NCI-H526 (cell line): ENCODE measurements at regions not wholly inside any gene's neighbourhood (a gene's known extent, or its start where the extent isn't known, plus 50 kb on each side); places are given as distances from the start of the nearest gene placed in this dataset.

Experiments used
- DNase-seq, 2 experiments: peaks; one replicate each; lab custom pipeline; 2025; lab: John Stamatoyannopoulos, UW

DNA sequence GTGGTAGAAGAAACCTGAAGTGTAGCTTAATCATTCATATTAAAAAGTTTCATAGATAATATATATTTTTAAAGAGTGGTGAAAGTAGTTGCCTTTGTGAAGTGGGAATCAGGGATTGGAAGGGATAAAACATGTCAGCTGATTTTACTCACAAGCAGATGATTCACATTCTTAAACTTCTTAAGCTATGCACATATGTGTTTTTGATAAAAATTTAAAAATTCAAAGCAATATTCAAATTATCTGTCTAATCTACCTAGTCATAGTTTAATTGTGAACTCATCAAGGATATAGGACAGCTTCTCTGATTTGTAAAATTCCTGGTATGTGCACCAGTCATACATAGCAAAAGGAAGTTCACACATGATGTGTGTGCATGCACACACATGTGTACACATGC is 520.6 kb upstream of the PITX2 start:
- no peak for DNase-seq

DNA sequence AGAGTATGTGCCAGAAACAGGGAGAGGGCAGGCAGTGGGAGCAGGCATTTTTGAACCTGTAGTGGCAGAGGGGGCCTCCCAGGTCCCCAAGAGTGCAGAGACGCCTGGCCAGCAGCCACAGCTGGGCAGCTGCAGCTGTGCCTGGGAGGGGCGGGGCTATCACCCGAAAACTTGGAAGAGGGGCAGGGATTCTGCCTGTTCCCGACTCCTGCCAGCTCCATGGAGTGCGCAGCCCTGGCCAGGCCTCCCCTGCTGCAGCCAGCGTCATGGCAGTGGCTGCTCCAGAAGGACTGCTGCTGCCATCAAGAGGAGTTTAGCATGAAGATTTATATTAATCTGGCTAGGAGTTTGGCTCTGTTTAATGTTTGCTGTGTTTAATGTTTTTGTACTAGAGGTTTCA is 532.1 kb upstream of the PITX2 start:
- no peak for DNase-seq

DNA sequence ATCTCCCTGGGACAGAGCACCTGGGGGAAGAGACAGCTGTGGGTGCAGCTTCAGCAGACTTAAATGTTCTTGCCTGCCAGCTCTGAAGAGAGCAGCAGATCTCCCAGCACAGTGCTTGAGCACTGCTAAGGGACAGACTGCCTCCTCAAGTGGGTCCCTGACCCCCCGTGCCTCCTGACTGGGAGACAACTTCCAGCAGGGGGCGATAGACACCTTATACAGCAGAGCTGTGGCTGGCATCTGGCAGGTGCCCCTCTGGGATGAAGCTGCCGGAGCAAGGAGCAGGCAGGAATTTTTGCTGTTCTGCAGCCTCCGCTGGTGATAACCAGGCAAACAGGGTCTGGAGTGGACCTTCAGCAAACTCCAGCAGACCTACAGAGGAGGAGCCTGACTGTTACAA is 541.7 kb upstream of the PITX2 start:
- DNase-seq = peak; percentile 5 to 53

DNA sequence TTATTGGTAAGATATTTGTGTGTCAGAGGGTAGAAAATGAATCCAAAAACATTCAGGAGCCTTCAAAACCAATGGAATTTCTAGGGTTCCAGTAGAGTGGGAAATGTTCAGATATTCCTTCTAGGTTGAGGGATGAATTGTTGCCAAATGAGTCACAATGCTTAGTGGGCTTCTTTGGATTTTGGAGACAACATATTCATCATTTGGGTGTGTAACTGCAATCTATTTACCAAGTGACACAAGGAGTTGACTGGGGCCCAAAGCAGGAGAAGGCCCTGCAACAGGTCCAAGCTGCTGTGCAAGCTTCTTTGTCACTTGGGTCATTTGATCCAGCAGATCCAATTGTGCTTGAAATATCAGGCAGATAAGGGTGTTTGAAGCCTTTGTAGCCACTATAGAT is 551.5 kb upstream of the PITX2 start:
- no peak for DNase-seq

DNA sequence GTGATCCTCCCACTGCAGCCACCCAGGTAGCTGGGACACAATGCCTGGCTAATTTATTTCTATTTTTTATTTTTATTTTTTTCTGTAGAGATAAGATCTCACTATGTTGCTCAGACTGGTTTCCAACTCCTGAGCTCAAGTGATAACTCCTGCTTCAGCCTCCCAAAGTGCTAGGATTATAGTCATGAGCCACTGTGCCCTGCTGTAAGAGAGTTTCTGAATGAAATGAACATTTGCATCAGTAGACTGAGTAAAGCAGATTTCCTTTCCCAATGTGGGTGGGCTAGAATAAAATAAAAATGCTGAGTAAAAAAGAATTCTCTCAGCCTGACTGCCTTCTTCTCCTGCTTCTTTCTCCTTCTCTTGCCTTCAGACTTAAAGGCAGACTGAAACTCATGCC is 555.4 kb upstream of the PITX2 start:
- no peak for DNase-seq

DNA sequence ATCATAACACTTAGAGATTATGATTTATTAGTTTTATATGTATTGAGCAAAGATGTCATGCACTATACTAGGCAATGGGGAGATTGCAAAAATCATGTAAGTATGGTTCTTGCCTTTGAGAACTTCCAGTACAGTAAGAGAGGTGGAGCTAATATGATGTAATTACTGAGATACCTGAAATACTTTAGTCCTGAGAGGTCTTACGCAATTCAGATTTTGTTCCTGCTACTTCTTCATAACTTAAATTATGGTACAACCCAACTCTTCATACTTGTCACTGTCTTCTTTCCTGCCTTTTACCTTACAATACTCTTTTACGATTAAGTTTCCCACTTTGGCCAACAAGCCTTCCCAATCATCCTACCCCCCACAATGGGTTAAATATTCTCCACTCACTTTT is 564.2 kb upstream of the PITX2 start:
- DNase-seq = no peak

DNA sequence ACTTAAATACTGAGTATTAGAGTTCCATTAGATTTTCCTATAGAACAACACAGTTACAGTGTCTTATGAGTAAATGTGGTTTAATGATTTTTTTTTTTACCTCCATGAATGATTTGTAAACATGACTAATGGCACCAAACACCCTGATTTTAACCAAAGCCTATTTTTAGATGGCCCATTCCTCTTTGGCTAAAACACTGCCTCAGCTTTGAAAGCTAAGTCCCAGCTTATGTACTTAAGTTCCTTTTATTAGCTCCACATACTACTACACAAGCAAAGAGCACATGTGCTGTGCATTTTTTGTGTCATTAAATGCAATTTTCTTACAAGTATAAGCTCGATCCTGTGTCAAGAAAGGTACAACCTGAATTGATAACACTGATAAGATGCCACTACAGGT is 575.6 kb upstream of the PITX2 start:
- DNase-seq = no peak

DNA sequence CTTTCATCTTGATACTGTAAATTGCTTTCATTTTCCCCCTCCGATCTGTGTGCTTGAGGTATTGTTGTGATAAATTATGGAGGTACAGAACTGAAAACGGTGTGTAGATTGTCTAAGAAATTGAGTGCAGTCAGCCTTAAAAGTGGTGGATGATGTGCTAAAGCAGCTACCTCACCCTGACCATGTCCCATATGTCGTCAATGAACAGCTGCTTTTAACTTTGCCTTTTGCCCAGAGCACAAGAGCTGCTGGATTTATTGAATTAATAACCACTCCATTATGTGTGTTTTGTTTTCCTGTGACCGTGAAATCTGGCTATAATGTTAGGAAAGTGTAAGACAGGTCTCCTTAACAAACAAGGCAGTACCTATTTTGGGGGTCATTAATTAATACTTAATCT is 581.9 kb upstream of the PITX2 start:
- no peak for DNase-seq

DNA sequence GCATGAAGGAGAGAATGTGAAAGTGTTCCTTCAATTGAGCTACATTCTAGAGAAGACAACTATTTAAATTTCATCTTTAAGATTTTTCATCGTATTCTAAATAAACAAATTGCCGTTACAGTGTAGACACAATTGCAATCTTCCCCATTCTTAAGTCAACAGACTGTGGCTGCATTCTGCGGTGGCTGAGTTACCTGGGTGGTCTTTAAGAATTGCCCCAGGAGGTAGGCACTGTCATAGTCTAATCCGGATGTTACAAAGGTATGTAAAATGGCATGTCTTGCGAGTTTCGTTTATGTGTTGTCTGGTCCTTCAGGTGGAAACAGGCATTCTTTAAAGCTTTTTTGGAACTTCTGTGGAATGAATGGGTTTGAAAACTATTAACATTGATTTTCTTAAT is 586.1 kb upstream of the PITX2 start:
- DNase-seq = no peak

DNA sequence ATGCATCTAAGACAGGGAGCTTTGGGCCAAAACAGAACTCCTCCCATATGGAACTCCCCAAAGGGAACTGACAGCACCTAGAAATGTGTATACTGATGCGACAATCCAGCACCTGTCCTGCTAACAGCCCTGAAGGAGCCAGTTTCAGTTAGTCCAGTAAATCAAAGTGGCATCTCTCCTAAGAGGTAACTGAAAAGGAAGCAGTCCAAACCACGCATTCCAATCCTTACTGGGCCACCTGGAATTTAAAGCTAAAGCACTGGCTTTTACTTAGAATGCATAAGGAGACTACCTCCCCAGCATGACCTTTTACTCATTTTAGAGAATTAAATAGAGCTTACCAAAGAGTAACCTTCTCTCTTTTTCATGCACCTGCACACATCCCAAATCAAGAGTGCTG is 586.8 kb upstream of the PITX2 start:
- DNase-seq = no peak

DNA sequence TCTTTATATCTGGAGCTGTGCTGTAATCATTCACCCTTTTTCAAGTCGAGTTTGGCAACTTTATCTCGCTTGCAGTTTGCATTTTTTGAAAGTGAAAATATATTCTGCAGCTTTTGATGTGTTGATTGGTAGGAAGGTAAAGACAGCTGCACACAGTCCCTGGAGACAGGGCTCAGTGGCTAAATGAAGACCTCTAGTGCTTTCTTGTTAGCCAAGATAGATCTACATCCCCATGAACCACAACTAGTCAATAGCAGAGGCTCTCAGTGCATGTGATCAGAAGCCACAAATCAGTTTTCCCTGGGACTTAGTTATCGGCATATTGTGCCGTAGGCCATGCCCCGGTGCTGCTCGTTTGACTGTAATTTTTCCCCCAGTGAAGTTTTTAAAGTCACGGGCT is 587.7 kb upstream of the PITX2 start:
- no peak for DNase-seq

DNA sequence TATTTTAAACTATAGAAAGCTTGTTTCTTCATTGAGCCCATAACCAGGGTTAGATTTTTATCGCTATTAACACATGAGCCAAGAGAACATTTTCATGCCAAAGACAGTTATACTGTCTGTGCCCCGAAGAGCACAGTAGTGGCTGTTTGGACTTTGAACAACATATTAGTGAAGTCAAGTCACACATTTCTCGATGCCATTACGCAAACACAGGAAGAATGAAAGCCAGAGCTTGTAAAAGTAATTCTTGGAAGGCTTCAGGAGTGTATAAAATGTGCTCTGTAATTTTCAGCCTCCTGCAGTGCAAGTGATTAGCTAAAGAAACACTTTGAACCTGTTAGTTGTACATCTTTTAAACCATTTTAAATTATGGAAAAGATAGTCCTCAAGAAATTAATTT is 590.7 kb upstream of the PITX2 start:
- DNase-seq = no peak

DNA sequence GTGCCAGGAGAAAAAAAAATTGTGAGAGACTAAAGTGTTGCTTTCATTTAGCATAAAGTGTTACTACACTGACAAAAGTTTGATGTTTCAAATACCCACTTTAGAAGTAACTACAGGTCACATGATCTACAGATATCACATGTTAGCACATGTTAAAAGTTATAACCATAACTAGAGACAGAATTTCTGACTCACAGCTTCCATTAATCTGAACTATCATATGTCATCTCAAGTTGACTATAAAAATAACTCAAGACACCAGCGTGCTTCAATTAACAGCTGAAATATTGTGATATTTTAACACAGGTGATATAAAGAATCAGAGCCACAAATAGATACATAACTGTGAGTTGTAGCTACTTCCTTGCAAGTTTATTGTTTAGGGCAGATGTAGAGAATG is 591.5 kb upstream of the PITX2 start:
- no peak for DNase-seq

DNA sequence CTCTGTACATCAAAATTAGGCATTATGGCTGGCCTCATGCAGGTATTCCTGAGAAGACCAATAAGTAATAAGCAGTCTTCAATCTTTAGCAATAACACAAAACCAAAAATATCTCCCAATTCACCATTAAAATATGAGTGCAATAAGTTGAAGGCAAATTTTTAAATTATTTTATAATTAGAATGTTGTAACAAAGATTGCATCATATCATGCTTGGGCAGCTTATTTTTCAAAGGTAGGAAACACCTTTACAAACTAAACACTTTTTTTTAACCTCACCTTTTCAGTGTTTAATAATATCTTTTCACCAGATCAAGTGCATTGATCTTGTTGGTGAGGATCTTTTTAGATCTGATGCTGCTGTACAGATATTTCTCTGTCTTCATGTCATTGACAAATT is 592.9 kb upstream of the PITX2 start:
- no peak for DNase-seq

DNA sequence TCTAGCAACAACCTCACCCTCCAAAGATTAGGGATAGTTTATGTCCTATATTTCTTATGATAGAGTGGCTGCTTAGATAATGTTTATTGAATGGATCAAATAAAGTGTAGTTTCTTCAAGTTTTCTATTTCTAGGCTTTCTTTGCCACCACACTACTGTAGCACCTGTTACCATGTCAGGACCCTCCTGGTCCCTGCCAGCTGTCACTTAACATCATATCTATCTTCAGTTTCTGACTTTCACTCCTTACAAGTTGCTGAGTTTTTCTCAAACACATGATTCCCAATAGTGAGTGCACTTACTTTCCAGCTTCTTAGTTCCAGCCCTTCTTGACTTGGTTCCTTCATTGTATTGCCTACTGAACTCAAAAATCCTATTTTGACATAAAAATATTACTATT is 593.9 kb upstream of the PITX2 start:
- no peak for DNase-seq

DNA sequence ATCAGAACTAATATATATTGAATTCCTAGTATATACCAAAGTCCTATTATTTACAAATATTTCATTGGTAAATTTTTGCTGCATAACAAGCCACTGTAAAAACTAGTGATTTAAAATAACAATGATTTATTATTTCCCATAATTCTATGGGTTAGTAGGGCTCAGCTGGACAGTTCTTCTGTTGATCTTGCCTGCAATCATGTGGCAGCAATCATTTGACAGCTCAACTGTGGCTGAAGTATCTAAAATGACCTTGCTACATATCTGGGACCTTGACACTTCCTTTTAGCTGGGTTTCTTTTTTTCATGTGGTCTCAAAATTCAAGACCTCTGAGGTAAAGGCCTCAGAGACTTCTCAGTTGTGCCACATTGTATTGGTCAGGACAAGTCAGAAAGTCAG is 598.5 kb upstream of the PITX2 start:
- no peak for DNase-seq

DNA sequence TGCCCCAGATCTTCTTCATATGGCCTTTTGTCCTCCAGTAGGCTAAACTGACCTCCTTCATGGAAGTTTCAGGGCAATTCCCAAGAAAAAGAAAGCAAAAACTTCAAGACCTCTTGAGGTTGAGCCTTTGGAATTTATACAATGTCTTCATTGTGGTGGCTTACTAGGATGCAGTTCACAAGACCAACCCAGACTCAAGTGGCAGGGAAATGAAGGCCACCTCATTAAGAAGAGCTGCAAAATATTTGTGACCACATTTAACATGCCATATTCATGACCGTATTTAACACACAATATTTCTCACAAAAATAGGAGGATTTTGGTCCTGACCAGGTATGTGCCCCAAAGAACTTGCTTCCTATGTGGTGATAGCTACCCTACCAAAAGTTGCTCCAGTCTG is 605.5 kb upstream of the PITX2 start:
- DNase-seq = no peak

DNA sequence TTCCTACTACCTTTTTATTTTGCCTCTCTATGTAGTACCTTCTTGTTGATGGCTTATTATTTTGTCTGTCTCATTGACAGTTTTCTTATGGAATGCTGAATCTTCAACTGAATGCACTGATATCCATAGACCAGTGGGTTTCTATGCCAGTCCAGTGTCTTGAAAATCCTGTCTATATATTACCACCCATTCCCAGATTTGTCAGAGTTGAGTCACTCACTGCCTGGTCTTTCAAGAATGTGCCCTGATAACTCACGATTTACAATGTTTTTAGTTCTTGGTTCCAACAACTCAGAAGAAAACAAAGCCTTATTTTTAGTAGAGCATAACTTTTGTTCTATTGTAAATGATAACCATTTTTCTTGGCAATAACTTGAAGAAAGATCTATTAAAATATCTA is 606.0 kb upstream of the PITX2 start:
- no peak for DNase-seq

DNA sequence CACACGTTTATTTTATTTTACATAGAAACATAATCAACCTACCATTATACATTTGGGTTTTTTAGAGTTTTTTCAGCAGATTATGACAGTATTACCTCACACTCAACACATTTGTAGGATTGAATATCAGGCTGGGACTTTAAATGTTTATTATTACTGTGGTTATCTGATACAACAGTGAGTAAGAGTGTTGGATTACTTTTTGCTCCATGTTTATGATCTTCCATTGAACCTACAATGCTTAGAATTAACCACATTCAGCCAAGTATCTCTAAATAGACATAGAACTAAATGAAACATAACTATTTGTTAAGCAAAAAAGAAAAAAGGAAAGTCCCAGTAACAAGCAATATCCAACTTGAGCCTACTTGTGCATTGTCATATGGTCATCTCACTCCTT is 607.4 kb upstream of the PITX2 start:
- no peak for DNase-seq

DNA sequence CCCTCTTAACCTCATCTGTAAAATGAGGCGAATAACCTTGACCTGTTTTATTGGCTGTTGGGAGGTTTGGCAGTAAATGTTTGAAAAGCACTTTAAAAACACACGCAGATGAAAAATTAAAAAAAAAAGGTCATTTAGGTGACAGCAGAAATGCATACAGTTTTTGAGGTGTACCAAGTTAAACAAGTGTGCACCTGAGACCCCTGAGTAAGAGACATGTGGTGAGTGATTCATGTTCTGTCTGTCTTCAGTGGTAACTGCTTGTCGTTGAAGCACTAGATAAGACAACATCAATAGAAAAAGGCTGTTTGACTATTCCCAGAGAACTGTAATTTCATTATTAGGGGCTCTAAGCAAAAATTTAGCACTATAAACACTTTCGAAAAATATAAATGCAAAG is 608.4 kb upstream of the PITX2 start:
- no peak for DNase-seq

DNA sequence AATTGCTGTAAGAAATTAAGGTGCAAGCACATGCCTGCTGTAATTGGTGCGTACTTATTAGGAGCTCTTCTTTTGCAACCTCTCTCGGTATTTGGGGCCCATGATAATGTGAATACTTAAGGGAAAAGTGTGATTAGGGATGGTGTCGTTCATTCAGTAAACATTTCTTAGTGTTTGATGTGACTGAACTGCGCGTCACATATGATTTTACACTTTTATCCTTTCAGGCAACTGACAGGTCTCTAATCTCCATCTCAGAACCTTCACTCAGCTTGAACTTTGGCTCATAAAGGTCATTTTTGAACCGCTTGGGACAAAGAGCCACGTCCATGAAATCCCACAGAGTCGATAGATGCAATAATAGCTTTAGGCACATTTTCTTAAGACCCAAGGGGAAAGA is 612.1 kb upstream of the PITX2 start:
- DNase-seq = no peak

DNA sequence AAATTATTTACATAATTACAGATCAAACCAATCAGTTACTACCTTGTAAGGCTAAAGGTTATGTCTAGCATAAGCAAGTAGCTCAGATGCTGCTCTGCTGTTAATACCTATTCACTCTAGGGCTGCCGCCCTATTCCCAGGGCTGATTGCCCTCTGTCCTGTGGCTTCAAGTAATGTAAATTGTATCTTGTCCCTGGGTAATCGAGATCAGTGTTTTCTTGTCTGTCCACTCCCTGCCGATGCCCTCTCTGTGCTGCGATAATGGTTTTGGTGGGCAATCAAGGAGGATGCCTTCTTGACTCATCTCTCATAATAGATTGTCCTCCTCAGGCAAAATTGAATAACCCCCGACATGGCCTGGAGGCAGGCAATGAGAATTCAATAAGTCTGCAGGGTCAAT is 641.0 kb upstream of the PITX2 start:
- no peak for DNase-seq

DNA sequence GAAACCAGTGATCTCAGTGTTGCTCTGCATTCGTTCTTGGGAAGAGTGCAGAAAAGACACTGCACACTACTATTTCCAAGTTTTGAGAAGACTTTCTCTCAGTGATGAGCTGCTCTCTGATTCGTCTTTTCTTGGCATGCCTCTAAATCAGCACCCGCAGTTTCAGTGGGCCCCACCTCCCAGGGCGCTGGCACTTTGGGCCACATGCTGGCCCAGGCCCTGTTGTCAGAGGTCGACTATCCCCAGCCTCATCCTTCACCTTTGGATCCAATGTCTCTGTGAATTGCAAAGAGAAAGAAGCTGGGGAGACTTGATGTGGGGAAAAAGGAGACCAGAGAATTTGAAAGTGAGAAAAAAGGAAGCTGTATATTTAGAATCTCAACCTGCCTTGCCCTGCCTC is 644.1 kb upstream of the PITX2 start:
- no peak for DNase-seq

DNA sequence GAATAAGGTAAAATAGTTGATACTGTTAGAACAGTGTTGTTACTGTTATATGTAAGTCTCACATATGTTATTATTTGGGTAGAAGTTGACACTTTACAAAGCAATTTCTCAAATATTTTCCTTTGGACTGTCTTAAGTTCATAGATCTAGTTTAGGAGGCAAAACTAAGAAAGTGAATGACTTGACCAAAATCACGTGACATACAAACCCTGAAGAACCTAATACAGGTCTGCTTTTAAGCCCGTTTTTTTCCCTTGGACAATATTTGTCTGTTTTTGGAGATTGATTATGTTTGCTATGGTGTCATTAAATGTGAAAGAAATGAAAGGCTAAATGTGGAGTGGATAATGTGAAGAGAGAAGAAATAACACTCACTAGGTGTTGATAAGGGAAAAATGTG is 644.9 kb upstream of the PITX2 start:
- DNase-seq = no peak

DNA sequence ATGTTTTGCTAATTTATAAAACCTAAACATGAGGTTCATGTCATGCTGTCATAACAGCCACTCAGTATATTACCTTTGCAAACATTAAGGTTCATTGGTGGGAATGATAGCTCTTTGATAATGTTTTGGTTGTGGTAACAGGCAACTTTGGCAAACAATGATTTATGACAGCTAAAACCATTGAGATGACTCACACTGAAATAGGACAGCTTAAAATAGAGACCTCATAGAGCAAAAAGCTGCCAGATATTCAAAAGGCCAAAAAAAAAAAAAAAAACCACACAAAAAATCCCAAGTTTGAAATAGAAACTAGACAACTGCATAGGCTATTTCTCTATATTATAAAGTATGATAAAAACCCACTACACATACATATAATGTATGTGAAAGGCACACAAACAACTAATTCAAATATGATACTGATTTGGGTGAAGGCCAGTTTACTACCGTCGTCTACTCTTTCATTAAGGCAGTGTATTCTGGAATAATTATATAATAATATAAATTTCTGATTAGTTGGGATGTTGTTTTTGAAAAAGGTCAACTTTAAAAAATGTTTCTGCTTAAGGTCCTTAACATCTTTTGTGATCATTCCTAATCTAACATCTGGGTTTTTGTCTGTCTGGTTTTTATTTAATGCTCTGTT is 646.0 kb upstream of the PITX2 start:
- DNase-seq = no peak
